Keratinocyte (primary cell): ENCODE measurements at regions not wholly inside any gene's neighbourhood (a gene's known extent, or its start where the extent isn't known, plus 50 kb on each side); places are given as distances from the start of the nearest gene placed in this dataset.

ENCODE experiments used
- EZH2 ChIP-seq: IDR thresholded peaks from one replicate; pipeline ENCODE4 v1.6.1; 2012; ENCODE audit warnings: inconsistent platforms, mild to moderate bottlenecking, low read length, moderate library complexity
- TF ChIP-seq, protein P1 (sequence below), 3 experiments: IDR thresholded peaks in 1 of 3; conservative IDR thresholded peaks in 1 of 3; optimal IDR thresholded peaks in 1 of 3; 2 replicates in 2 of 3; 3 replicates in 1 of 3; pipeline versions ENCODE3 to v1.5.1; 2011; ENCODE audit warnings: low read length in 3 of 3, mild to moderate bottlenecking in 3 of 3, moderate library complexity in 2 of 3, control low read depth in 1 of 3, inconsistent platforms in 1 of 3; ENCODE audit not compliant: insufficient read depth in 2 of 3; ENCODE audit errors: extremely low read depth in 1 of 3

DNA sequence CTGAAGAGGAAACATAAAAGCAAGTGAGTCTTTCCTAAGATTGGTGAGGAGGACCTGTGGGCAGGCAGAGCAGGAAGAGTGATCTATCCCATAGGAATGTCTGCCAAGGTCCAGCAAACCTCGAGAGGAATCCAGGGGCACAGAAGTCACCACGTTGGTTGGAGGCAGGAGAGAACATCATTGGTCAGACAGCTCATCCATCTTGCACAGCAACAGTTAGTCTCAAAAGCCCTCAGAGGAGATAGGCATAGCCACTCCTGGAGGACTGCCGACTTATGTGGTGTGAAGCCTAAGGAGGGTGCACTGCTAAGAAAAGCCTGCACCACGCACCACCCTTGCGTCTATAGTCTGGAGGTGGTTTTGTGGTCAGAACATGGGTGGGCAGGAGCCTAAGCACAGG lies 109.1 kb downstream of the RASSF10 start:
- TF ChIP-seq EZH2 = no peak
- TF ChIP-seq, protein P1, sequence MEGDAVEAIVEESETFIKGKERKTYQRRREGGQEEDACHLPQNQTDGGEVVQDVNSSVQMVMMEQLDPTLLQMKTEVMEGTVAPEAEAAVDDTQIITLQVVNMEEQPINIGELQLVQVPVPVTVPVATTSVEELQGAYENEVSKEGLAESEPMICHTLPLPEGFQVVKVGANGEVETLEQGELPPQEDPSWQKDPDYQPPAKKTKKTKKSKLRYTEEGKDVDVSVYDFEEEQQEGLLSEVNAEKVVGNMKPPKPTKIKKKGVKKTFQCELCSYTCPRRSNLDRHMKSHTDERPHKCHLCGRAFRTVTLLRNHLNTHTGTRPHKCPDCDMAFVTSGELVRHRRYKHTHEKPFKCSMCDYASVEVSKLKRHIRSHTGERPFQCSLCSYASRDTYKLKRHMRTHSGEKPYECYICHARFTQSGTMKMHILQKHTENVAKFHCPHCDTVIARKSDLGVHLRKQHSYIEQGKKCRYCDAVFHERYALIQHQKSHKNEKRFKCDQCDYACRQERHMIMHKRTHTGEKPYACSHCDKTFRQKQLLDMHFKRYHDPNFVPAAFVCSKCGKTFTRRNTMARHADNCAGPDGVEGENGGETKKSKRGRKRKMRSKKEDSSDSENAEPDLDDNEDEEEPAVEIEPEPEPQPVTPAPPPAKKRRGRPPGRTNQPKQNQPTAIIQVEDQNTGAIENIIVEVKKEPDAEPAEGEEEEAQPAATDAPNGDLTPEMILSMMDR (optimal IDR thresholded peaks at IDR 0.05 in 1 of 3, IDR thresholded peaks at IDR 0.05 in 1 of 3, conservative IDR thresholded peaks at IDR 0.05 in 1 of 3; ENCODE audit: extremely low read depth in 1 of 3, insufficient read depth in 2 of 3, low read length in 3 of 3) = no peak
